ENCODE measurements at regions not wholly inside any gene's neighbourhood (a gene's known extent, or its start where the extent isn't known, plus 50 kb on each side); places are given as distances from the start of the nearest gene placed in this dataset.
"Not testable (repeated sequence)": the region's sequence is repeated elsewhere in the genome, so short reads cannot be mapped to it uniquely, and the experiment has no call there.

DNA sequence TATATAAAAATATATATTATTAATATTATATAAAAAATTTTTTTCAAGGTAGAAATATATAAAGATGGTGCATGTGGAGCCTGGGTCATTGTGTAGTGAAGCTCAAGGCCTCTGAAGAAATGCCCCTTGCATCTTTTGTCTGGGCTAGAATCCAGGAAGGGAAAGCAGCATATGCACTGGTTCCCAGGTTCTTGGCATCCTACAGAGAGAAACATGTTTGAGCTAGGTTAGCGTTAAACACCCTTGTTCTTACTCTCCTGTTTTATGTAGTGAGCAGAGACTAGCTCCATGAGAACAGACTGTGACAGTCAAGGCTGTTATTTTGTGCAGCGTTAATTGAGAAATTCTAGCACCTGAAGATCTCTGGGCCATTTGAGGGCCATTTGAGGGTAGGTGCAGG lies 116.1 kb downstream of the POM121L12 start (continued):
- TF ChIP-seq, protein P1, sequence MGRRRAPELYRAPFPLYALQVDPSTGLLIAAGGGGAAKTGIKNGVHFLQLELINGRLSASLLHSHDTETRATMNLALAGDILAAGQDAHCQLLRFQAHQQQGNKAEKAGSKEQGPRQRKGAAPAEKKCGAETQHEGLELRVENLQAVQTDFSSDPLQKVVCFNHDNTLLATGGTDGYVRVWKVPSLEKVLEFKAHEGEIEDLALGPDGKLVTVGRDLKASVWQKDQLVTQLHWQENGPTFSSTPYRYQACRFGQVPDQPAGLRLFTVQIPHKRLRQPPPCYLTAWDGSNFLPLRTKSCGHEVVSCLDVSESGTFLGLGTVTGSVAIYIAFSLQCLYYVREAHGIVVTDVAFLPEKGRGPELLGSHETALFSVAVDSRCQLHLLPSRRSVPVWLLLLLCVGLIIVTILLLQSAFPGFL (CRISPR knock-in tag; IDR thresholded peaks at IDR 0.05; ENCODE audit: borderline replicate concordance), result no peak
- TF ChIP-seq, protein P2, sequence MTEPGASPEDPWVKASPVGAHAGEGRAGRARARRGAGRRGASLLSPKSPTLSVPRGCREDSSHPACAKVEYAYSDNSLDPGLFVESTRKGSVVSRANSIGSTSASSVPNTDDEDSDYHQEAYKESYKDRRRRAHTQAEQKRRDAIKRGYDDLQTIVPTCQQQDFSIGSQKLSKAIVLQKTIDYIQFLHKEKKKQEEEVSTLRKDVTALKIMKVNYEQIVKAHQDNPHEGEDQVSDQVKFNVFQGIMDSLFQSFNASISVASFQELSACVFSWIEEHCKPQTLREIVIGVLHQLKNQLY (CRISPR knock-in tag; IDR thresholded peaks at IDR 0.05), result no peak
- TF ChIP-seq, protein P3, sequence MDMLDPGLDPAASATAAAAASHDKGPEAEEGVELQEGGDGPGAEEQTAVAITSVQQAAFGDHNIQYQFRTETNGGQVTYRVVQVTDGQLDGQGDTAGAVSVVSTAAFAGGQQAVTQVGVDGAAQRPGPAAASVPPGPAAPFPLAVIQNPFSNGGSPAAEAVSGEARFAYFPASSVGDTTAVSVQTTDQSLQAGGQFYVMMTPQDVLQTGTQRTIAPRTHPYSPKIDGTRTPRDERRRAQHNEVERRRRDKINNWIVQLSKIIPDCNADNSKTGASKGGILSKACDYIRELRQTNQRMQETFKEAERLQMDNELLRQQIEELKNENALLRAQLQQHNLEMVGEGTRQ (CRISPR knock-in tag; IDR thresholded peaks at IDR 0.05), result no peak
- TF ChIP-seq, protein P4, sequence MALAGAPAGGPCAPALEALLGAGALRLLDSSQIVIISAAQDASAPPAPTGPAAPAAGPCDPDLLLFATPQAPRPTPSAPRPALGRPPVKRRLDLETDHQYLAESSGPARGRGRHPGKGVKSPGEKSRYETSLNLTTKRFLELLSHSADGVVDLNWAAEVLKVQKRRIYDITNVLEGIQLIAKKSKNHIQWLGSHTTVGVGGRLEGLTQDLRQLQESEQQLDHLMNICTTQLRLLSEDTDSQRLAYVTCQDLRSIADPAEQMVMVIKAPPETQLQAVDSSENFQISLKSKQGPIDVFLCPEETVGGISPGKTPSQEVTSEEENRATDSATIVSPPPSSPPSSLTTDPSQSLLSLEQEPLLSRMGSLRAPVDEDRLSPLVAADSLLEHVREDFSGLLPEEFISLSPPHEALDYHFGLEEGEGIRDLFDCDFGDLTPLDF (CRISPR knock-in tag; IDR thresholded peaks at IDR 0.05), result no peak
- TF ChIP-seq, protein P5, sequence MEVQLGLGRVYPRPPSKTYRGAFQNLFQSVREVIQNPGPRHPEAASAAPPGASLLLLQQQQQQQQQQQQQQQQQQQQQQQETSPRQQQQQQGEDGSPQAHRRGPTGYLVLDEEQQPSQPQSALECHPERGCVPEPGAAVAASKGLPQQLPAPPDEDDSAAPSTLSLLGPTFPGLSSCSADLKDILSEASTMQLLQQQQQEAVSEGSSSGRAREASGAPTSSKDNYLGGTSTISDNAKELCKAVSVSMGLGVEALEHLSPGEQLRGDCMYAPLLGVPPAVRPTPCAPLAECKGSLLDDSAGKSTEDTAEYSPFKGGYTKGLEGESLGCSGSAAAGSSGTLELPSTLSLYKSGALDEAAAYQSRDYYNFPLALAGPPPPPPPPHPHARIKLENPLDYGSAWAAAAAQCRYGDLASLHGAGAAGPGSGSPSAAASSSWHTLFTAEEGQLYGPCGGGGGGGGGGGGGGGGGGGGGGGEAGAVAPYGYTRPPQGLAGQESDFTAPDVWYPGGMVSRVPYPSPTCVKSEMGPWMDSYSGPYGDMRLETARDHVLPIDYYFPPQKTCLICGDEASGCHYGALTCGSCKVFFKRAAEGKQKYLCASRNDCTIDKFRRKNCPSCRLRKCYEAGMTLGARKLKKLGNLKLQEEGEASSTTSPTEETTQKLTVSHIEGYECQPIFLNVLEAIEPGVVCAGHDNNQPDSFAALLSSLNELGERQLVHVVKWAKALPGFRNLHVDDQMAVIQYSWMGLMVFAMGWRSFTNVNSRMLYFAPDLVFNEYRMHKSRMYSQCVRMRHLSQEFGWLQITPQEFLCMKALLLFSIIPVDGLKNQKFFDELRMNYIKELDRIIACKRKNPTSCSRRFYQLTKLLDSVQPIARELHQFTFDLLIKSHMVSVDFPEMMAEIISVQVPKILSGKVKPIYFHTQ (CRISPR knock-in tag; IDR thresholded peaks at IDR 0.05), result no peak
- TF ChIP-seq CBFB (CRISPR knock-in tag; IDR thresholded peaks at IDR 0.05; ENCODE audit: low read depth), result no peak

DNA sequence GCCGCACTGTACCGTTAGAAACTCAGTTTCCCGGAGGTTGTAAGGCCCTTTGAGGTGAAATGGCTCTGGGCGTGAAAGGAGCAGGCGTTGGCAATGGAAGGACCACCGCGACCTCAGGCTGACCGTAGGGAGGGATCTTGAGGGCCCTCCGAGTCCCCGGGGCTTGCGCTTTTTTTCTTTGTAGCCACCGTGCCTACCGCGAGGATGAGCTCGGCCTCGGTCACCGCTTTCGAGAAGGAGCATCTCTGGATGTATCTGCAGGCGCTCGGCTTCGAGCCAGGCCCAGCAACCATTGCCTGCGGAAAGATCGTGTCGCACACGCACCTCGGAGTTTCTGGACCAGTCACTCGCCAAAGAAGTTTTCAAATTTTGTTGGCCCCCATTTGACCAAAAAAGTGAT lies 151.8 kb downstream of the POM121L12 start:
- DNase-seq (ENCODE audit: low spot score); H3K27ac Mint-ChIP-seq; H3K4me1 Mint-ChIP-seq; H3K4me3 Mint-ChIP-seq; POLR2A ChIA-PET; CTCF ChIA-PET; H3K36me3 Mint-ChIP-seq; H3K27me3 Mint-ChIP-seq (ENCODE audit: low read depth); ATAC-seq: not testable (repeated sequence)
- peaks cover 18% of the 10 kb centered on the region for H3K9me3 Mint-ChIP-seq

DNA sequence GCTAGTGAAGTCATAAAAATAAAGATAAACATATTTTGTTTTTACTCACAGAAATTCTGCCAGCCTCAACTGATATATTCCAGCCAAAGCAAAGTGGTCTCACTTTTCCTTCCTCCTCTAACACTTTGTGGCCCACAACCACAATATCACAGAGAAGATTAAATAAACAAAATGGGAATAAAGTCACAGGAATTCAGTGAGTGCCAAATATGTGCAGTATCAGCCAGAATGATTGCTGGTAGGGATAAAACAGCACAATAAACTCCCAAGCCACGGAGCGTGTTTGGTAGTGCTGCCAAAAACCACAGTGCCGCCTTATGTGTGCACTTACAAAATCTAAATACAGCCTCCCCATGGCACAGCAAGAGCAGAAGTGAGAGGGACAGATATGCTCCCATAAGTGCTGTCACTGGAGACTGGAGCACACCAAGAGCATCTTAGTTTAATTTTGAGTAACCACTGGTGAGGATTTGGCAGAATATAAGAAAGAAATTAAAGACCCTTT lies 155.8 kb downstream of the POM121L12 start:
- Mint-ChIP-seq H3K4me3 (no peak overlapping the region), H3K27me3 (ENCODE audit: low read depth) (no peaks in the 10 kb centered on the region), H3K9me3 (peaks cover 12% of the 10 kb centered on the region; the same call in 1 of the 2 replicates), H3K4me1 (no peaks in the 10 kb centered on the region), H3K27ac (no peak overlapping the region), H3K36me3 (no peaks in the 10 kb centered on the region)
- POLR2A ChIA-PET, result no interaction called here
- TF ChIP-seq, protein P6, sequence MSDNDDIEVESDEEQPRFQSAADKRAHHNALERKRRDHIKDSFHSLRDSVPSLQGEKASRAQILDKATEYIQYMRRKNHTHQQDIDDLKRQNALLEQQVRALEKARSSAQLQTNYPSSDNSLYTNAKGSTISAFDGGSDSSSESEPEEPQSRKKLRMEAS (CRISPR knock-in tag; IDR thresholded peaks at IDR 0.05), result no peak
- CTCF ChIA-PET, result no interaction called here
- ATAC-seq, result no peak
- DNase-seq (ENCODE audit: low spot score), result no peak

DNA sequence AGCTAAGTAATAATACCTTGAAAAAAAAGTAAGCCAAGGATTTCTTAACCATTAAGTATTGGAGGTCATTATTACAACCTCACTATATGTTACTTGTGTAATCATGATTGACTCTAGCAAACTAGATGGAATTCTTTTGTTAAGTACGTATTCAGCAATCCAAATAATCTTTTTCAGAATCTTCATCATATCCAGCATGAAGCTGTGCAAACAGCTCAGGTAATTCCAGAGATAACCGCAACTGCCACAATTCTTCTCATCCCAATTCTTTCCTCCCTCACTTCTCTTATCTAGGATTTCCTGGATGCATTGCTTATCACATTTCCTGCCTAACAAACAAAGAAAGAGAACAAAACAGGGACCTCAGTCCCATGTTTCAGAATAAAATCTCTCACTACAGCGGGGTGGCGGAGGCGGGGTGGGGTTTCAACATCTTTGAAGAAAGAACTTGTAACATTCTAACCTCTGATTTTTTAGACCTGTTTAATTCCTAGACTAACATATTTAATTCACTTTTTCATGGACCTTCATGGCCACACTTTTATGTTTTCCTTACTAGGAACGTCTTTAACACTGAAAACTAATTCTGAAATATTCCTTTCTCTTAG lies 156.5 kb downstream of the POM121L12 start:
- Mint-ChIP-seq H3K4me1 (no peaks in the 10 kb centered on the region), H3K4me3 (no peak overlapping the region), H3K9me3 (peaks cover 10% of the 10 kb centered on the region; the same call in 1 of the 2 replicates), H3K36me3 (no peaks in the 10 kb centered on the region), H3K27ac (no peak overlapping the region), H3K27me3 (ENCODE audit: low read depth) (no peaks in the 10 kb centered on the region)
- POLR2A ChIA-PET, result no interaction called here
- CTCF ChIA-PET, result no interaction called here
- ATAC-seq, result no peak
- no peak for DNase-seq (ENCODE audit: low spot score)
- TF ChIP-seq GRHL2 (CRISPR knock-in tag; IDR thresholded peaks at IDR 0.05; ENCODE audit: insufficient replicate concordance, severe bottlenecking) (no peak), ZNF317 (CRISPR knock-in tag; IDR thresholded peaks at IDR 0.05; ENCODE audit: borderline replicate concordance, low read depth) (no peak), NFYB (CRISPR knock-in tag; conservative IDR thresholded peaks at IDR 0.05; ENCODE audit: low read depth) (no peak), CREB1 (CRISPR knock-in tag; IDR thresholded peaks at IDR 0.05) (no peak), JAZF1 (CRISPR knock-in tag; IDR thresholded peaks at IDR 0.05) (no peak), TEAD4 (CRISPR knock-in tag; IDR thresholded peaks at IDR 0.05) (no peak), SMAD3 (CRISPR knock-in tag; IDR thresholded peaks at IDR 0.05; ENCODE audit: borderline replicate concordance) (no peak), NR3C1 (CRISPR knock-in tag; conservative IDR thresholded peaks at IDR 0.05; ENCODE audit: low read depth) (no peak), NFATC4 (CRISPR knock-in tag; IDR thresholded peaks at IDR 0.05) (no peak), JUN (CRISPR knock-in tag; IDR thresholded peaks at IDR 0.05) (no peak), ATF1 (CRISPR knock-in tag; IDR thresholded peaks at IDR 0.05) (no peak), ELF4 (CRISPR knock-in tag; IDR thresholded peaks at IDR 0.05; ENCODE audit: low read depth) (no peak), PRRX2 (CRISPR knock-in tag; IDR thresholded peaks at IDR 0.05) (no peak)
- TF ChIP-seq, protein P7, sequence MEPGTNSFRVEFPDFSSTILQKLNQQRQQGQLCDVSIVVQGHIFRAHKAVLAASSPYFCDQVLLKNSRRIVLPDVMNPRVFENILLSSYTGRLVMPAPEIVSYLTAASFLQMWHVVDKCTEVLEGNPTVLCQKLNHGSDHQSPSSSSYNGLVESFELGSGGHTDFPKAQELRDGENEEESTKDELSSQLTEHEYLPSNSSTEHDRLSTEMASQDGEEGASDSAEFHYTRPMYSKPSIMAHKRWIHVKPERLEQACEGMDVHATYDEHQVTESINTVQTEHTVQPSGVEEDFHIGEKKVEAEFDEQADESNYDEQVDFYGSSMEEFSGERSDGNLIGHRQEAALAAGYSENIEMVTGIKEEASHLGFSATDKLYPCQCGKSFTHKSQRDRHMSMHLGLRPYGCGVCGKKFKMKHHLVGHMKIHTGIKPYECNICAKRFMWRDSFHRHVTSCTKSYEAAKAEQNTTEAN (CRISPR knock-in tag; IDR thresholded peaks at IDR 0.05), result no peak
- TF ChIP-seq, protein P8, sequence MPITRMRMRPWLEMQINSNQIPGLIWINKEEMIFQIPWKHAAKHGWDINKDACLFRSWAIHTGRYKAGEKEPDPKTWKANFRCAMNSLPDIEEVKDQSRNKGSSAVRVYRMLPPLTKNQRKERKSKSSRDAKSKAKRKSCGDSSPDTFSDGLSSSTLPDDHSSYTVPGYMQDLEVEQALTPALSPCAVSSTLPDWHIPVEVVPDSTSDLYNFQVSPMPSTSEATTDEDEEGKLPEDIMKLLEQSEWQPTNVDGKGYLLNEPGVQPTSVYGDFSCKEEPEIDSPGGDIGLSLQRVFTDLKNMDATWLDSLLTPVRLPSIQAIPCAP (CRISPR knock-in tag; IDR thresholded peaks at IDR 0.05), result no peak

All from WTC11 (cell line).